Calu3 (cell line): ENCODE measurements at regions not wholly inside any gene's neighbourhood (a gene's known extent, or its start where the extent isn't known, plus 50 kb on each side); places are given as distances from the start of the nearest gene placed in this dataset.

Experiments
- BruUV-seq: library from RNA; stranded (reverse); fragments of 400-500 nt; replicated peaks from 2 replicates; lab custom pipeline; 2021; lab: Mats Ljungman, UMichigan
- CTCF ChIA-PET: fragments of 300-600 bp; sonication (Branson Sonifier 250); formaldehyde crosslinking; loops from one replicate; lab custom pipeline; 2022; ENCODE audit warnings: antibody characterized with exemption; lab: Charles Lee
- DNase-seq: peaks from one replicate; pipeline ENCODE4 v3.0.0; 2022
- H3K27ac Mint-ChIP-seq: one replicate; pipeline ENCODE4 v1.8.0; 2022; ENCODE audit warnings: mixed read lengths; ENCODE audit not compliant: unreplicated experiment
- H3K27me3 Mint-ChIP-seq: one replicate; pipeline ENCODE4 v1.8.0; 2022; ENCODE audit warnings: mixed read lengths; ENCODE audit not compliant: unreplicated experiment
- H3K36me3 Mint-ChIP-seq: one replicate; pipeline ENCODE4 v1.8.0; 2022; ENCODE audit warnings: mild to moderate bottlenecking, moderate library complexity, mixed read lengths; ENCODE audit not compliant: insufficient read depth, unreplicated experiment
- H3K4me1 Mint-ChIP-seq: one replicate; pipeline ENCODE4 v1.8.0; 2022; ENCODE audit warnings: mild to moderate bottlenecking, low read depth, mixed read lengths; ENCODE audit not compliant: unreplicated experiment
- H3K4me3 Mint-ChIP-seq: one replicate; pipeline ENCODE4 v1.8.0; 2022; ENCODE audit warnings: mild to moderate bottlenecking, low read depth, moderate library complexity, mixed read lengths; ENCODE audit not compliant: unreplicated experiment
- H3K9me3 Mint-ChIP-seq: one replicate; pipeline ENCODE4 v1.8.0; 2022; ENCODE audit warnings: low read depth, mixed read lengths; ENCODE audit not compliant: unreplicated experiment
- intact Hi-C: fragments of 100-400 bp; cut with micrococcal nuclease; formaldehyde crosslinking; loops from one replicate; pipeline ENCODE4 v1.10.0; 2022; ENCODE audit not compliant: unreplicated experiment
- TF ChIP-seq, protein P1 (sequence below): fragments of 200-600 bp; IDR thresholded peaks from one replicate; pipeline ENCODE4 v1.8.0; 2022; ENCODE audit warnings: antibody characterized with exemption; ENCODE audit not compliant: unreplicated experiment

- TF ChIP-seq, protein P1, sequence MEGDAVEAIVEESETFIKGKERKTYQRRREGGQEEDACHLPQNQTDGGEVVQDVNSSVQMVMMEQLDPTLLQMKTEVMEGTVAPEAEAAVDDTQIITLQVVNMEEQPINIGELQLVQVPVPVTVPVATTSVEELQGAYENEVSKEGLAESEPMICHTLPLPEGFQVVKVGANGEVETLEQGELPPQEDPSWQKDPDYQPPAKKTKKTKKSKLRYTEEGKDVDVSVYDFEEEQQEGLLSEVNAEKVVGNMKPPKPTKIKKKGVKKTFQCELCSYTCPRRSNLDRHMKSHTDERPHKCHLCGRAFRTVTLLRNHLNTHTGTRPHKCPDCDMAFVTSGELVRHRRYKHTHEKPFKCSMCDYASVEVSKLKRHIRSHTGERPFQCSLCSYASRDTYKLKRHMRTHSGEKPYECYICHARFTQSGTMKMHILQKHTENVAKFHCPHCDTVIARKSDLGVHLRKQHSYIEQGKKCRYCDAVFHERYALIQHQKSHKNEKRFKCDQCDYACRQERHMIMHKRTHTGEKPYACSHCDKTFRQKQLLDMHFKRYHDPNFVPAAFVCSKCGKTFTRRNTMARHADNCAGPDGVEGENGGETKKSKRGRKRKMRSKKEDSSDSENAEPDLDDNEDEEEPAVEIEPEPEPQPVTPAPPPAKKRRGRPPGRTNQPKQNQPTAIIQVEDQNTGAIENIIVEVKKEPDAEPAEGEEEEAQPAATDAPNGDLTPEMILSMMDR: no peak
- Mint-ChIP-seq H3K4me1 (peaks cover 20% of the 10 kb centered on the region), H3K4me3 (no peak overlapping the region), H3K27ac (no peak overlapping the region), H3K36me3 (no peaks in the 10 kb centered on the region), H3K27me3 (no peaks in the 10 kb centered on the region), H3K9me3 (no peaks in the 10 kb centered on the region)
- intact Hi-C loops: no loop called here
- no TSS peak for BruUV-seq
- no peak for DNase-seq
- CTCF ChIA-PET: no interaction called here
Observed at GRCh38 chr3:72413228-72413627, 435.0 kb downstream of the SHQ1 start.

GRCh38 chr3:72412340-72412956 lies 435.8 kb downstream of the SHQ1 start:
- CTCF ChIA-PET: no interaction called here
- no peak for DNase-seq
- Mint-ChIP-seq H3K27ac (no peak overlapping the region), H3K27me3 (no peaks in the 10 kb centered on the region), H3K4me1 (peaks cover 21% of the 10 kb centered on the region), H3K4me3 (no peak overlapping the region), H3K36me3 (no peaks in the 10 kb centered on the region), H3K9me3 (no peaks in the 10 kb centered on the region)
- no TSS peak for BruUV-seq
- intact Hi-C loops: no loop called here
- TF ChIP-seq, protein P1: no peak

DNA sequence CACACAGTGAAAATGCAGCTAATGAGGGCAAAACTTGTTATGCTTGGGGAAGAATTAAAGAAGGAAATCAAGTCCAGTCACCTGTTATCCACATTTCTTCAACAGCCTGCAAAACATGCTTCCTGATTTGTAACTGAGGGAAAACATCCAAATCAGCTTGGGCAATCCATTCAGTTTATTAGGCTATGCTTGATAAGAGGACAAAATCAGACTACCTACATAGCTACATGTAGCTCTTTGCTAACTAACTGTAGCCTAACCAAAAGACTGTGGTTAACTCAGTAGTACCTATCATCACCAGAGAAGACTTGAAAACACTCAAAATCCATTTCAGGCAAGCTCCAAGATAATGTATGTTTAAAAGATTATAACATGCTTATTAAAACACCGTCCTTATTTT lies 436.4 kb downstream of the SHQ1 start:
- no peaks in the 10 kb centered on the region for H3K27me3 Mint-ChIP-seq
- no peaks in the 10 kb centered on the region for H3K9me3 Mint-ChIP-seq
- no peak overlapping the region for H3K27ac Mint-ChIP-seq
- intact Hi-C loops: no loop called here
- CTCF ChIA-PET: no interaction called here
- no TSS peak for BruUV-seq
- TF ChIP-seq, protein P1: no peak
- H3K36me3 Mint-ChIP-seq: no peaks in the 10 kb centered on the region
- H3K4me3 Mint-ChIP-seq: no peak overlapping the region
- H3K4me1 Mint-ChIP-seq: peaks cover 21% of the 10 kb centered on the region
- no peak for DNase-seq

DNA sequence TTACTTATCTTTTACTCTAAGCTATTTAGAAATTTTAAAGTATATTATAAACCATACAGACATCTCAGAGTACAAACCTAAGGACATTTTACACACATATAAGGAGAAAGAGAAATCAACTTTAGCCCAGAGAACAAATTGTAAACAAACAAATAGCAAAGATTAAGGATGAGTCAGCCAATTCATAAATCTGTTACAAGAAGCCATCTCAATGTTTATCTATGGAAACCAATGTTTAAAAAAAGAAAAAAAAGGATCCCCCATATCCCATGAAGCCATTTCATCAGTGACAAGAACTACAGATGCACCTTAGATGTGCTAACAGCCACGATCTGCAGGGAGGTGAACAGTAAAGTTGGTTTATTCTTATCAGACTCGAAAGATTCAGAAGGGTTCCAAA lies 437.1 kb downstream of the SHQ1 start:
- Mint-ChIP-seq H3K27ac (no peak overlapping the region), H3K4me1 (peaks cover 21% of the 10 kb centered on the region), H3K4me3 (no peak overlapping the region), H3K9me3 (no peaks in the 10 kb centered on the region), H3K27me3 (no peaks in the 10 kb centered on the region), H3K36me3 (no peaks in the 10 kb centered on the region)
- no peak for DNase-seq
- TF ChIP-seq, protein P1: no peak
- BruUV-seq: no TSS peak
- intact Hi-C loops: no loop called here
- CTCF ChIA-PET: interaction anchor here (0.6 kb wide), 1 partner anchor 51 kb away, joined by 3 read pairs; no protein-coding TSS in a partner anchor
